ENCODE measurements at regions not wholly inside any gene's neighbourhood (a gene's known extent, or its start where the extent isn't known, plus 50 kb on each side); places are given as distances from the start of the nearest gene placed in this dataset.

DNA sequence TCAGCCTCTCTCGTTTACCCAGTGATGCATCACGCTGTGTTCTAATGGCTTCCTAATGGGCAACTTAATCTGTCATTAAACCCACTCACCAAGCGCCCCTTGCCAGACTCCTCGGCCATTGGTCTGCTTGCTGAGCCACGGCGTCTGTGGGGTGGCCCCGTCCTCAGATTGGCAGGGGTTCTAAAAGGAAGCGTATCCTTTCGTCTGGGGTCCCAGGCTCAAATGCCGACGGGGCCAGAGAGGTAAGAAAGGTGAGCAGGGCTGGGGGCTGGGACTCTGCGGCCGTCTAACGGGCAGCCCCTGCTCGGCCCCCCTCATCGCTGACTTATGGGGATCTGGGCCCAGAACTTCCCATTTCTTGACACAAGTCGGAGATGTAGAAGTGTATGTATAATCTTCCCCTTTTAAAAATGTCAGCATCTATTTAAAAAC, 315.1 kb upstream of the PROK2 start:
- TF ChIP-seq, protein P1, sequence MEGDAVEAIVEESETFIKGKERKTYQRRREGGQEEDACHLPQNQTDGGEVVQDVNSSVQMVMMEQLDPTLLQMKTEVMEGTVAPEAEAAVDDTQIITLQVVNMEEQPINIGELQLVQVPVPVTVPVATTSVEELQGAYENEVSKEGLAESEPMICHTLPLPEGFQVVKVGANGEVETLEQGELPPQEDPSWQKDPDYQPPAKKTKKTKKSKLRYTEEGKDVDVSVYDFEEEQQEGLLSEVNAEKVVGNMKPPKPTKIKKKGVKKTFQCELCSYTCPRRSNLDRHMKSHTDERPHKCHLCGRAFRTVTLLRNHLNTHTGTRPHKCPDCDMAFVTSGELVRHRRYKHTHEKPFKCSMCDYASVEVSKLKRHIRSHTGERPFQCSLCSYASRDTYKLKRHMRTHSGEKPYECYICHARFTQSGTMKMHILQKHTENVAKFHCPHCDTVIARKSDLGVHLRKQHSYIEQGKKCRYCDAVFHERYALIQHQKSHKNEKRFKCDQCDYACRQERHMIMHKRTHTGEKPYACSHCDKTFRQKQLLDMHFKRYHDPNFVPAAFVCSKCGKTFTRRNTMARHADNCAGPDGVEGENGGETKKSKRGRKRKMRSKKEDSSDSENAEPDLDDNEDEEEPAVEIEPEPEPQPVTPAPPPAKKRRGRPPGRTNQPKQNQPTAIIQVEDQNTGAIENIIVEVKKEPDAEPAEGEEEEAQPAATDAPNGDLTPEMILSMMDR (IDR thresholded peaks at IDR 0.05), result no peak
- TF ChIP-seq POLR2A (IDR thresholded peaks at IDR 0.05) (no peak), EP300 (IDR thresholded peaks at IDR 0.05) (no peak)
